Adrenal gland (tissue), 5 donors: ENCODE measurements at regions not wholly inside any gene's neighbourhood (a gene's known extent, or its start where the extent isn't known, plus 50 kb on each side); places are given as distances from the start of the nearest gene placed in this dataset.

Source experiments
- POLR2A ChIP-seq, 2 donors: fragments of 450-650 bp; IDR thresholded peaks; one replicate each; pipeline ENCODE4 v1.6.1; 2017; ENCODE audit warnings: antibody characterized with exemption in 2 of 2, mild to moderate bottlenecking in 2 of 2, moderate library complexity in 1 of 2
- TF ChIP-seq, protein P1 (sequence below), 6 experiments: fragments of 450-650 bp in 4 of 6; fragments of 200-600 bp in 2 of 6; sonication (generic) in 1 of 6; IDR thresholded peaks; 1 replicate in 5 of 6; 2 replicates in 1 of 6; pipeline versions ENCODE4 v1.5.1 to v1.8.0; 2016 to 2021; ENCODE audit warnings: antibody characterized with exemption in 6 of 6, mild to moderate bottlenecking in 2 of 6, moderate library complexity in 1 of 6
- donor health status: DM: no; HTN: no; CAD: no.

DNA sequence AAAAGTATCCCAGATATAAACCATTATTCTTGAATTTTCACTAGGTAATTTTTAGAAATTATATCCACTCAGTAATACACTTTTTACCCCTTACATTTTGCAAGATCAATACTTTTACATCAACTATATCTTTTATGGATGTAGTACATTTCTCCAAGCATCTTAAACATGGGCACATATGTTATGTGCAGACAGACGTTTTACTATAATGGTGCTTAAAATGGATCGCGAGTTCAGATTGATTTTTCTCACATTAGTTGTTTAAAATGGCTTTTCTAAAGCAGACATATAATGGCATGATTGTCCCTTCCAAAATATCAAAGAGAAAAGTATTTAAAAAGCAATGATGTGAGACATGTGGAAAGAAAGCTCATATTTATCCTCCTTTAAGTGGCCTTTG is 786.1 kb downstream of the PDHA2 start:
- TF ChIP-seq, protein P1, sequence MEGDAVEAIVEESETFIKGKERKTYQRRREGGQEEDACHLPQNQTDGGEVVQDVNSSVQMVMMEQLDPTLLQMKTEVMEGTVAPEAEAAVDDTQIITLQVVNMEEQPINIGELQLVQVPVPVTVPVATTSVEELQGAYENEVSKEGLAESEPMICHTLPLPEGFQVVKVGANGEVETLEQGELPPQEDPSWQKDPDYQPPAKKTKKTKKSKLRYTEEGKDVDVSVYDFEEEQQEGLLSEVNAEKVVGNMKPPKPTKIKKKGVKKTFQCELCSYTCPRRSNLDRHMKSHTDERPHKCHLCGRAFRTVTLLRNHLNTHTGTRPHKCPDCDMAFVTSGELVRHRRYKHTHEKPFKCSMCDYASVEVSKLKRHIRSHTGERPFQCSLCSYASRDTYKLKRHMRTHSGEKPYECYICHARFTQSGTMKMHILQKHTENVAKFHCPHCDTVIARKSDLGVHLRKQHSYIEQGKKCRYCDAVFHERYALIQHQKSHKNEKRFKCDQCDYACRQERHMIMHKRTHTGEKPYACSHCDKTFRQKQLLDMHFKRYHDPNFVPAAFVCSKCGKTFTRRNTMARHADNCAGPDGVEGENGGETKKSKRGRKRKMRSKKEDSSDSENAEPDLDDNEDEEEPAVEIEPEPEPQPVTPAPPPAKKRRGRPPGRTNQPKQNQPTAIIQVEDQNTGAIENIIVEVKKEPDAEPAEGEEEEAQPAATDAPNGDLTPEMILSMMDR (IDR thresholded peaks at IDR 0.05): no peak
- no peak for TF ChIP-seq POLR2A (IDR thresholded peaks at IDR 0.05)
